GM12891 (cell line): ENCODE measurements at regions not wholly inside any gene's neighbourhood (a gene's known extent, or its start where the extent isn't known, plus 50 kb on each side); places are given as distances from the start of the nearest gene placed in this dataset.

ENCODE experiments used
- POLR2A ChIP-seq: IDR thresholded peaks from 2 replicates; pipeline ENCODE4 v1.6.1; 2011; ENCODE audit warnings: low read depth, low read length, control low read depth
- POLR2AphosphoS5 ChIP-seq: IDR thresholded peaks from 2 replicates; pipeline ENCODE4 v1.6.1; 2011; ENCODE audit warnings: low read depth, low read length, control low read depth
- POU2F2 ChIP-seq: IDR thresholded peaks from 2 replicates; pipeline ENCODE4 v1.6.1; 2011; ENCODE audit warnings: low read depth, mild to moderate bottlenecking, control low read depth, low read length, moderate library complexity
- SPI1 ChIP-seq: IDR thresholded peaks from 2 replicates; pipeline ENCODE4 v1.6.1; 2011; ENCODE audit warnings: low read depth, low read length, control low read depth
- TAF1 ChIP-seq: IDR thresholded peaks from 2 replicates; pipeline ENCODE4 v1.6.1; 2011; ENCODE audit warnings: low read depth, low read length, control low read depth

DNA sequence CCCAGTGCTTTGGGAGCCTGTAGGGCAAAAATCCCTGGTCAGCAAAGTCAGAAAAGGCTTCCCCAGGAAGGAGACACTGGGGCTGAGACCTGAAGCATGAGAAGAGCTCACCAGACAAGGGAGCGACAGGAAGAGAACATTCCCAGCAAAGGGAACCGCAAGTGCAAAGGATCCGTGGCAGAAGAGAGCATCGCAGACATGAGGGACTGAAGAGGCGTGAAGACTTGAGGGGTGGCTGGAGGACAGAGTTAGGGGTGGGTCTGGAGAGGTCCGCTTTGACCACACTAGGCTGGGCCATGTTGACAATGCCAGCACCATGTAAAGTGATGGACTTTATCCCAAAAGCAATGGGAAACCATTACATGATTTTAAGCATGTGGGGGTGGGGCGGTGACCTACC, 128.1 kb upstream of the IRX3 start:
- TF ChIP-seq POU2F2: no peak
- no peak for TF ChIP-seq POLR2A
- no peak for TF ChIP-seq POLR2AphosphoS5
- no peak for TF ChIP-seq TAF1
- no peak for TF ChIP-seq SPI1
